ENCODE measurements at regions not wholly inside any gene's neighbourhood (a gene's known extent, or its start where the extent isn't known, plus 50 kb on each side); places are given as distances from the start of the nearest gene placed in this dataset.

DNA sequence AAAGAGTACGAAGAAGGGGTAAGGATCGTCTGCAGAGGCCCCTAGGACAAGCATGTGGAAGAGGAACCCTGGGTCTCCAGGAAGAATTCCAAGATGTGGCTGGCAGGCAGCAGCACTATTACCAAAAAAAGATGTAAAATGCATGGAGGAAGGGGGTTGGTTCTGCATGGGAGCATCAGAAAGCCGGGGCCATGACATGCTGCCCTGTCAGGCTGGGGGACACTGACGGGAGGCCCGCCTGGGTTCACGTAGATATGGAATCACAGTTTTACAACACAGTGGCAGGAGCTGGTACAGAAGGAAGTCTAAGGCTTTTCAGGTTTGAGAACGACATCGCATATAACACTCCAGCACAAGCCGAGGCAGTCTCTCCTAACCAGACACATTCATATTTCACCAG, 150.0 kb upstream of the GSC start:
- Histone ChIP-seq H3K36me3 (ENCODE audit: low read depth) (no peaks in the 10 kb centered on the region), H3K4me1 (ENCODE audit: low read depth) (no peaks in the 10 kb centered on the region), H3K4me3 (no peak overlapping the region), H3K9me3 (no peaks in the 10 kb centered on the region)
- intact Hi-C loops (cut with DNase I, micrococcal nuclease): no loop called here
- no peak for TF ChIP-seq CTCF (IDR thresholded peaks at IDR 0.05)
- DNase-seq (no peak), ATAC-seq (no peak)

DNA sequence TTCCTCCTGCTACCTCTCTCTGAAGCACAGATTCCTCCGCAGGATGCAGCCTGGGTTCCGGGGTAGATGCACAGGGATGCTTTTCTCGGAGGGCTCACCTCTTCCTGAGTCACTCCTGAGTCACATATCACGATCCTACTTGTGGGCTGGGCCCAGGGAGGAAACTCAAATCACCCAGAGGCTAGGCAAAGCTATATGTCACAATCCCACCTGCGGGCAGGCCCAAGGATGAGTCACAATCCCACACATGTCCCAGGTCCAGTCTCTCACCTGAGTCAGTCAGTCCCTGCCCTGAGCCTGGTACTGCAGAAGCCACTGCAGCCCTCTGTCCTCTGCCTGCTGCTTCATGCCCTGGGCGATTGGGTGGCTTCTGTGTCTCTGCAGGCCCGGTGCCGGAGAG, 149.0 kb upstream of the GSC start:
- intact Hi-C loops (cut with DNase I, micrococcal nuclease): no loop called here
- no peak for ATAC-seq

DNA sequence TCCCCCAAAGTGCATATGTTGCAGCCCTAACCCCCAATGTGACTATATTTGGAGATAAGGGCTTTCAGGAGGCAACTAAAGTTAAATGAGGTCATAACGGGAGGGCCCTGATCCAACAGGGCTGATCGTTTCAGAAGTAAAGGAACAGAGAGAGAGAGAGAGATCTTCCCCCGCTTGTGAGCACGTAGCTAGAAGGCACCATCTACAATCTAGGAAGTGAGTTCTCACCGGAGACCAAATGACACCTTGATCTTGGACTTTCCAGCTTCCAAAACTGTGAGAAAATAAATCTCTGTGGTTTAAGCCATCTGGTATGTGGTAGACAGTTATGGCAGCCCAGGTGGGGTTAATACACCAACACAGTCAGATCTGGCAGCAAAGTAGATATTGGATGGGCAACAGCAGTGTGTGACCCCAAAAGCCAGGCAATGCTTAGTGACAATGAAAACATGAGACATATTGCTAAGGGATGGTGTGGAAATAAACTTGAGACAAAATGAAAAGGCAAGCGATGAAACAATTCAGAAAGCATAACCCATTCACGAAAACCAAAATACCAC, 147.2 kb upstream of the GSC start:
- intact Hi-C loops (cut with DNase I, micrococcal nuclease): no loop called here

More for the DNA sequence above, 149.0 kb upstream of the GSC start:
- TF ChIP-seq CTCF (IDR thresholded peaks at IDR 0.05): no peak
- Histone ChIP-seq H3K9me3 (no peaks in the 10 kb centered on the region), H3K4me1 (ENCODE audit: low read depth) (no peaks in the 10 kb centered on the region), H3K4me3 (no peak overlapping the region), H3K36me3 (ENCODE audit: low read depth) (no peaks in the 10 kb centered on the region)
- DNase-seq: no peak

DNA sequence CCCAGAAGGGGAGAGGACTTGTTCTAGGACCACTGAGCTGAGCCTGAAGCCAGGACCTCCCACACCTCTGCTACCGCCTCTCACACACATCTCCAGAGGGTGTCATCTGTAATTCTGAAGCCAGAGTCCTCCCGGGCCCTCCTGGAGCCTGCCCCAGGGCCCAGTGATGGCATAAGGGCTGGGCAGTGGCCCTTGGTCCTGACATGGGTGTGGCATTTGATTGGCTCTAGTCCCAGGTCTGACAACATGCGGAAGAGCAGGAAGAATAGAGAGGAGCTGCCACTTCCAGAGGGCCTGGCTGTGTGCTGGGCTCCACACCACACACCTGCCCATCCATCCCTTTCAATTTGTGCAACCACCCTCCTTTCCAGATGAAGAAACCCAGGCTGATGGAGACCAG, 144.3 kb upstream of the GSC start:
- H3K36me3 ChIP-seq (ENCODE audit: low read depth): no peaks in the 10 kb centered on the region
- intact Hi-C loops (cut with DNase I, micrococcal nuclease): no loop called here
- TF ChIP-seq CTCF (IDR thresholded peaks at IDR 0.05): no peak
- ATAC-seq (peak; percentile 90), DNase-seq (peak in 2 of 3 donors; percentile 55 to 56)
- H3K4me3 ChIP-seq: no peak overlapping the region
- no peaks in the 10 kb centered on the region for H3K4me1 ChIP-seq (ENCODE audit: low read depth)
- H3K9me3 ChIP-seq: no peaks in the 10 kb centered on the region

More for the DNA sequence above, 147.2 kb upstream of the GSC start:
- TF ChIP-seq CTCF (IDR thresholded peaks at IDR 0.05): no peak
- no peak for DNase-seq
- Histone ChIP-seq H3K9me3 (no peaks in the 10 kb centered on the region), H3K36me3 (ENCODE audit: low read depth) (no peaks in the 10 kb centered on the region), H3K4me3 (no peak overlapping the region), H3K4me1 (ENCODE audit: low read depth) (no peaks in the 10 kb centered on the region)
- ATAC-seq: no peak

DNA sequence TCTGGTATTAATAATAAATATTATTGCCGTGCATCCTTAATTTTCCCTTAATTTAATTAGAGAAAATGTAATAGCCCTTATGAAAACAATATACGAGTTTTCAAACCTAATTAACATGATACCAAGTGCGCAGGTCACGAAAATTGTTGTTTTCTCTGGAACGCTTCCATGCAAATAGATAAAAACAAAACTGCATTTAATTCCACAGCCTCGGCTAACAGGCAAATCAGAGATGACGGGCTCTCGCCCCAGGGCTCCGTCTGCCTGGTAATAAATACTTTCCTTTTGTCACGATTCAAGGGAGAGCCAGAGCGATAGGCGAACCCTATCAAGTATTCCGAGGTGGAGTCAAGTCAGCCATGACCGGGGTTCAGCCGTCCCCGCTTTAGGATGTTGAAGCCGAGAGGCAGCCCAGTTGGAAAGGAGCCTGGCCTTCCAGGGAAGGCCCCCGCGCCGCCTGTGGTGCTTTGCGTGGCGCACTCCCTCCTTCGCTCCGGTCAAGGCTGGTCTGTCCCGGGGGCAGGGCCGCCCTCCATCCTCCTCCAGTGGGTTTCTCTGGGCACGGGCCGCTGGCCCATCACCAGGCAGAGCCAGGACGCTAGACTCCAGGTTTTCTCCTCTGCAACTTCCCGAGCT, 137.8 kb upstream of the GSC start:
- DNase-seq (no peak), ATAC-seq (no peak)
- Histone ChIP-seq H3K9me3 (no peaks in the 10 kb centered on the region), H3K36me3 (ENCODE audit: low read depth) (no peaks in the 10 kb centered on the region), H3K4me3 (no peak overlapping the region), H3K4me1 (ENCODE audit: low read depth) (no peaks in the 10 kb centered on the region)
- no peak for TF ChIP-seq CTCF (IDR thresholded peaks at IDR 0.05)
- intact Hi-C loops (cut with DNase I, micrococcal nuclease): no loop called here
